HG03439 (cell line): ENCODE measurements at regions not wholly inside any gene's neighbourhood (a gene's known extent, or its start where the extent isn't known, plus 50 kb on each side); places are given as distances from the start of the nearest gene placed in this dataset.

Source experiments
- ATAC-seq: cut with Tn5 transposase; IDR thresholded peaks from one replicate; pipeline ENCODE4 v1.9.1; 2021; ENCODE audit warnings: mild to moderate bottlenecking, moderate library complexity; ENCODE audit not compliant: unreplicated experiment

- ATAC-seq, result peak; percentile 74
Observed at GRCh38 chr4:121227341-121227792, 63.2 kb upstream of the TNIP3 start.

DNA sequence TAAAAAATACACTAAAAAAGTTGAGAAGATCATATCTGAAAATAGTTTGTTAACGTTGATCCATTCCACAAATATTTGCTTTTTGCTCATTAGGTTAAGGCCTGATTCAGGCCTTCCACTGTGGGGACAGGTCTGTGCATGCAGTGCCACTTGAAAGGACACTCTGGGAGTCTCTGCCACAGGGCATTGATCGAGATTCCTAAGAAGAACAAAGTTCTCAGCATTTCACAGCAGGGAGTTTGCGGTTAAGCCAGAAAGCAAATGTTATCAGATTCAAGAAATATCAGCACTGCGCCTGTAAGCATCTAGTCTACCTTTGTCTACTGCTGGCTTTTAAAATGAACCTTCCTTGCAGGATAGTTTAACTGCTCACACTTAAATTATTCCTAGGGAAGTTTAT, 62.2 kb upstream of the TNIP3 start:
- ATAC-seq, result no peak

DNA sequence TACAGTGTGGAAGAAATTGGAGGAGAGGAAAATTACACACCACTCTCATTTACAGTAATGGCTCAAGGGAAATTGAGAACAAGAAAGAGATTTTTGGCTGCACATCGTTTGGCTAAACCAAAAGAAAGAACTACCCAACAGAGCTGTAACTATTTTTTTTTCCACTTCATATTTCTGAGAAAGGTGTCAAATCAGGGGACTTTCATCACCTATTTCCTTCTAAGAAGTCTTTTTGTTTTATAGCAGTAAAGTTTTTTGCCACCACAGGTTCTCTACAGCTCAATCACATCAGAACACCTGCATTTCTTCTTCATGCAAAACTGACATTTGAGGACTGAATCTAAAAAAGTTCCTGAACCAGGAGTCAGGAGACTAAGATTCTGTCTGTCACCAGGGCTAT, 57.5 kb upstream of the TNIP3 start:
- ATAC-seq, result no peak

GRCh38 chr4:121221201-121221600, 57.1 kb upstream of the TNIP3 start:
- no peak for ATAC-seq

GRCh38 chr4:121220698-121221097, 56.6 kb upstream of the TNIP3 start:
- ATAC-seq, result no peak

- ATAC-seq, result no peak
Observed at GRCh38 chr4:121219227-121219626, 55.1 kb upstream of the TNIP3 start.

GRCh38 chr4:121217351-121217750, 53.2 kb upstream of the TNIP3 start:
- no peak for ATAC-seq

- no peak for ATAC-seq
Observed at GRCh38 chr4:121216461-121216860, 52.3 kb upstream of the TNIP3 start.

GRCh38 chr4:121213940-121214339, 49.8 kb upstream of the TNIP3 start:
- no peak for ATAC-seq
